Ovary (tissue), 3 donors: ENCODE measurements at regions not wholly inside any gene's neighbourhood (a gene's known extent, or its start where the extent isn't known, plus 50 kb on each side); places are given as distances from the start of the nearest gene placed in this dataset.

ENCODE experiments used
- CTCF ChIP-seq, 3 donors: fragments of 450-650 bp in 2 of 3; fragments of 200-600 bp in 1 of 3; IDR thresholded peaks; one replicate each; pipeline versions ENCODE4 v1.5.1 to v1.8.0; 2016 to 2022; ENCODE audit warnings: antibody characterized with exemption in 3 of 3, mild to moderate bottlenecking in 1 of 3
- POLR2A ChIP-seq: fragments of 450-650 bp; IDR thresholded peaks from one replicate; pipeline ENCODE4 v1.6.1; 2017; ENCODE audit warnings: antibody characterized with exemption, mild to moderate bottlenecking, moderate library complexity
- donor health status: DM: no; HTN: no; CAD: no.

- no peak for TF ChIP-seq CTCF (IDR thresholded peaks at IDR 0.05)
- no peak for TF ChIP-seq POLR2A
These were observed 210.1 kb downstream of the MTRR start for GRCh38 chr5:8079056-8079455.
